SW480 (cell line): ENCODE measurements at regions not wholly inside any gene's neighbourhood (a gene's known extent, or its start where the extent isn't known, plus 50 kb on each side); places are given as distances from the start of the nearest gene placed in this dataset.
"Not testable (repeated sequence)": the region's sequence is repeated elsewhere in the genome, so short reads cannot be mapped to it uniquely, and the experiment has no call there.

Source experiments
- DNase-seq: peaks from one replicate; pipeline ENCODE4 v3.0.0-alpha.2; 2016; ENCODE audit warnings: low spot score

GRCh38 chr6:88456221-88456859, 290.2 kb upstream of the CNR1 start:
- DNase-seq: no peak

GRCh38 chr6:88455317-88455716, 289.2 kb upstream of the CNR1 start:
- DNase-seq: no peak

GRCh38 chr6:88454658-88455057, 288.5 kb upstream of the CNR1 start:
- no peak for DNase-seq

GRCh38 chr6:88449770-88450169, 283.6 kb upstream of the CNR1 start:
- no peak for DNase-seq

GRCh38 chr6:88445188-88445965, 279.2 kb upstream of the CNR1 start:
- DNase-seq: no peak

- DNase-seq: no peak
Observed at GRCh38 chr6:88443554-88443953, 277.4 kb upstream of the CNR1 start.

- DNase-seq: no peak
Observed at GRCh38 chr6:88442737-88443136, 276.6 kb upstream of the CNR1 start.

GRCh38 chr6:88441346-88441745, 275.2 kb upstream of the CNR1 start:
- no peak for DNase-seq

GRCh38 chr6:88428068-88428467, 261.9 kb upstream of the CNR1 start:
- DNase-seq: no peak

- DNase-seq: no peak
Observed at GRCh38 chr6:88426005-88426404, 259.9 kb upstream of the CNR1 start.

GRCh38 chr6:88422831-88423230, 256.7 kb upstream of the CNR1 start:
- DNase-seq: no peak

- DNase-seq: not testable (repeated sequence)
Observed at GRCh38 chr6:88420967-88421488, 254.9 kb upstream of the CNR1 start.

- DNase-seq: not testable (repeated sequence)
Observed at GRCh38 chr6:88418921-88419810, 253.0 kb upstream of the CNR1 start.

GRCh38 chr6:88417361-88417760, 251.2 kb upstream of the CNR1 start:
- not testable (repeated sequence) for DNase-seq

- no peak for DNase-seq
Observed at GRCh38 chr6:88413459-88413858, 247.3 kb upstream of the CNR1 start.

- DNase-seq: not testable (repeated sequence)
Observed at GRCh38 chr6:88408355-88408754, 242.2 kb upstream of the CNR1 start.

- not testable (repeated sequence) for DNase-seq
Observed at GRCh38 chr6:88406674-88407073, 240.5 kb upstream of the CNR1 start.

GRCh38 chr6:88403486-88403885, 237.3 kb upstream of the CNR1 start:
- no peak for DNase-seq

GRCh38 chr6:88402909-88403308, 236.8 kb upstream of the CNR1 start:
- DNase-seq: no peak

GRCh38 chr6:88390998-88391397, 224.9 kb upstream of the CNR1 start:
- not testable (repeated sequence) for DNase-seq

GRCh38 chr6:88388589-88388988, 222.4 kb upstream of the CNR1 start:
- DNase-seq: no peak

GRCh38 chr6:88386167-88386566, 220.0 kb upstream of the CNR1 start:
- DNase-seq: no peak
